ENCODE measurements at regions not wholly inside any gene's neighbourhood (a gene's known extent, or its start where the extent isn't known, plus 50 kb on each side); places are given as distances from the start of the nearest gene placed in this dataset.

- TF ChIP-seq CTCF (IDR thresholded peaks at IDR 0.05; ENCODE audit: low read depth, low read length, poor library complexity, severe bottlenecking) (no peak), EZH2phosphoT487 (IDR thresholded peaks at IDR 0.05; ENCODE audit: borderline replicate concordance, low read length) (no peak)
Observed at GRCh38 chr20:39571171-39571570, 609.0 kb downstream of the DHX35 start.

Measured in DOHH2 (cell line).